NB4 (cell line): ENCODE measurements at regions not wholly inside any gene's neighbourhood (a gene's known extent, or its start where the extent isn't known, plus 50 kb on each side); places are given as distances from the start of the nearest gene placed in this dataset.

Experiments used
- DNase-seq: peaks from one replicate; pipeline ENCODE4 v3.0.0; 2010; ENCODE audit warnings: low read depth
- H3K4me3 ChIP-seq: one replicate; pipeline ENCODE4 v1.5.1; 2011; ENCODE audit warnings: mild to moderate bottlenecking, low read depth, low read length, moderate library complexity
- CTCF ChIP-seq: IDR thresholded peaks from one replicate; pipeline ENCODE4 v1.5.1; 2012; ENCODE audit warnings: low read depth, low read length
- MAX ChIP-seq: IDR thresholded peaks from 2 replicates; pipeline ENCODE4 v1.6.1; 2011; ENCODE audit warnings: low read depth, low read length
- MYC ChIP-seq: IDR thresholded peaks from 2 replicates; pipeline ENCODE4 v1.6.1; 2011; ENCODE audit warnings: low read depth, low read length
- POLR2A ChIP-seq: IDR thresholded peaks from 2 replicates; pipeline ENCODE4 v1.6.1; 2011; ENCODE audit warnings: mild to moderate bottlenecking; ENCODE audit not compliant: insufficient read length; ENCODE audit errors: extremely low read depth

- no peak for TF ChIP-seq MAX
- no peak for TF ChIP-seq CTCF
- TF ChIP-seq POLR2A, result no peak
- no peak for TF ChIP-seq MYC
- DNase-seq, result no peak
- no peak overlapping the region for H3K4me3 ChIP-seq
Observed at GRCh38 chr11:45053736-45054446, 92.5 kb upstream of the PRDM11 start.

GRCh38 chr11:45054956-45055355 is 91.5 kb upstream of the PRDM11 start:
- TF ChIP-seq POLR2A (no peak), CTCF (no peak), MYC (no peak), MAX (no peak)
- no peak for DNase-seq
- no peak overlapping the region for H3K4me3 ChIP-seq

- no peak for TF ChIP-seq CTCF
- TF ChIP-seq MYC, result no peak
- TF ChIP-seq POLR2A, result no peak
- TF ChIP-seq MAX, result no peak
- no peak overlapping the region for H3K4me3 ChIP-seq
- no peak for DNase-seq
Observed at GRCh38 chr11:45056529-45056928, 89.9 kb upstream of the PRDM11 start.

- DNase-seq, result no peak
- no peak overlapping the region for H3K4me3 ChIP-seq
- no peak for TF ChIP-seq MYC
- no peak for TF ChIP-seq POLR2A
- no peak for TF ChIP-seq MAX
Observed at GRCh38 chr11:45057938-45058646, 88.3 kb upstream of the PRDM11 start.

GRCh38 chr11:45058647-45058950 is 87.8 kb upstream of the PRDM11 start:
- TF ChIP-seq POLR2A (no peak), CTCF (no peak), MYC (no peak), MAX (no peak)
- H3K4me3 ChIP-seq, result no peak overlapping the region
- DNase-seq, result no peak

- DNase-seq, result no peak
- TF ChIP-seq MYC (no peak), CTCF (no peak), POLR2A (no peak), MAX (no peak)
- H3K4me3 ChIP-seq, result no peak overlapping the region
Observed at GRCh38 chr11:45060707-45061106, 85.7 kb upstream of the PRDM11 start.
